Stomach (tissue), 4 donors: ENCODE measurements at regions not wholly inside any gene's neighbourhood (a gene's known extent, or its start where the extent isn't known, plus 50 kb on each side); places are given as distances from the start of the nearest gene placed in this dataset.

Source experiments
- CTCF ChIP-seq, 7 experiments: fragments of 450-650 bp in 4 of 7; fragments of 200-600 bp in 3 of 7; sonication (generic) in 3 of 7; IDR thresholded peaks; one replicate each; pipeline ENCODE4 v1.5.1; 2016 to 2019; ENCODE audit warnings: antibody characterized with exemption in 7 of 7, control low read depth in 2 of 7, mild to moderate bottlenecking in 1 of 7
- EP300 ChIP-seq: sonication (generic); formaldehyde crosslinking; IDR thresholded peaks from one replicate; pipeline ENCODE4 v1.6.1; 2017; ENCODE audit warnings: antibody characterized with exemption
- POLR2A ChIP-seq, 4 donors: fragments of 450-650 bp; IDR thresholded peaks; one replicate each; pipeline ENCODE4 v1.6.1; 2016; ENCODE audit warnings: antibody characterized with exemption in 4 of 4, control low read depth in 2 of 4, mild to moderate bottlenecking in 1 of 4, moderate library complexity in 1 of 4
- POLR2AphosphoS5 ChIP-seq, 3 donors: sonication (generic); formaldehyde crosslinking; IDR thresholded peaks; one replicate each; pipeline ENCODE4 v1.6.1; 2016; ENCODE audit warnings: antibody characterized with exemption in 3 of 3

- no peak for TF ChIP-seq CTCF (IDR thresholded peaks at IDR 0.05)
- TF ChIP-seq POLR2A (IDR thresholded peaks at IDR 0.05): no peak
- TF ChIP-seq EP300: no peak
- TF ChIP-seq POLR2AphosphoS5 (IDR thresholded peaks at IDR 0.05): no peak
Observed at GRCh38 chr22:22157348-22157725, 87.2 kb upstream of the VPREB1 start.
